ENCODE measurements at regions not wholly inside any gene's neighbourhood (a gene's known extent, or its start where the extent isn't known, plus 50 kb on each side); places are given as distances from the start of the nearest gene placed in this dataset.

DNA sequence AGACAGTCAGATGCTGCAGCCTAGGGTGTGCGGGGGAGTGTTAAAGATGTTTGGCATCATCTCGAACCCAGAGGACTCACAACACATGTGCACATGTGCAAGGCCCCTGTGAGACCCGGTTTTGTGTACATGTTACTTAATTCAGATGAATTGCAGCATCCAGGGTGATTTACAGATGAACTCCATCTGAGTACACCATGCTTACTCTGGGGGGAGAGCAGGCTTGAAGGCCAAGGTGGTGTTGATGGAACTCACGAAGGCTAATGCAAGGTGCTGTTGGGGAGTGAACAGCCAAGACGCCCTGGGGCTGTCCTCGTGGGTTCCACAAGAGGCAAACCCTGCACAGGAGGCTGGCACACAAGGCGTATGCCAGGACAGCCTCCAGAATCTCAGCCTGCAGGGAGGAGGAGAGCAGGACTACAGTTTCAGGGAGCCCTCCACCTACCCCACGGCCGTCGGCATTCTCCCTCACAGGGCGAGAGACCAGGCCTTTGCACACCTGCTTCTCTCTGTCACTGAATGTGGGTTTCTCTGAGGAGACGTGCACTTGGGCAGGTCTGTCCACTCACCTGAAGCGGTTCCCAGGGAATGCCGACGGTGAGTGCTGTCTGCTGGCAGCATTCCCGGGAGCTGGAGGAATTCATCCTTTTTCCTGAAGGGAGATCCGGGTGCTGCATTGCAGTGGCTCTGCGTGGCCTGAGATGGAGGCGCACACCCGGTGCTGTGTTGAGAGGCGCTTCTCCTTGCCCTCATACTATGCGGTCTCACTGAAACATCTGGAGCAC is 178.5 kb upstream of the RNF32 start:
- WGBS = 59% methylated on average over 22 of the region's 22 CpGs
- Histone ChIP-seq H3K36me3 (no peaks in the 10 kb centered on the region), H3K4me1 (replicated peaks) (peaks cover 19% of the 10 kb centered on the region), H3K9me3 (no peaks in the 10 kb centered on the region), H3K27me3 (replicated peaks; ENCODE audit: insufficient read depth) (no peaks in the 10 kb centered on the region), H3K4me3 (no peak overlapping the region), H3K27ac (no peak overlapping the region)
- TF ChIP-seq, protein P1, sequence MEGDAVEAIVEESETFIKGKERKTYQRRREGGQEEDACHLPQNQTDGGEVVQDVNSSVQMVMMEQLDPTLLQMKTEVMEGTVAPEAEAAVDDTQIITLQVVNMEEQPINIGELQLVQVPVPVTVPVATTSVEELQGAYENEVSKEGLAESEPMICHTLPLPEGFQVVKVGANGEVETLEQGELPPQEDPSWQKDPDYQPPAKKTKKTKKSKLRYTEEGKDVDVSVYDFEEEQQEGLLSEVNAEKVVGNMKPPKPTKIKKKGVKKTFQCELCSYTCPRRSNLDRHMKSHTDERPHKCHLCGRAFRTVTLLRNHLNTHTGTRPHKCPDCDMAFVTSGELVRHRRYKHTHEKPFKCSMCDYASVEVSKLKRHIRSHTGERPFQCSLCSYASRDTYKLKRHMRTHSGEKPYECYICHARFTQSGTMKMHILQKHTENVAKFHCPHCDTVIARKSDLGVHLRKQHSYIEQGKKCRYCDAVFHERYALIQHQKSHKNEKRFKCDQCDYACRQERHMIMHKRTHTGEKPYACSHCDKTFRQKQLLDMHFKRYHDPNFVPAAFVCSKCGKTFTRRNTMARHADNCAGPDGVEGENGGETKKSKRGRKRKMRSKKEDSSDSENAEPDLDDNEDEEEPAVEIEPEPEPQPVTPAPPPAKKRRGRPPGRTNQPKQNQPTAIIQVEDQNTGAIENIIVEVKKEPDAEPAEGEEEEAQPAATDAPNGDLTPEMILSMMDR (IDR thresholded peaks at IDR 0.05) = no peak
- peak; percentile 48 for DNase-seq (ENCODE audit: low spot score)
- intact Hi-C loops (cut with DNase I) = loop anchor here (10.0 kb wide), 1 partner anchor 647 kb away; the partner anchor contains the start of gene SHH

DNA sequence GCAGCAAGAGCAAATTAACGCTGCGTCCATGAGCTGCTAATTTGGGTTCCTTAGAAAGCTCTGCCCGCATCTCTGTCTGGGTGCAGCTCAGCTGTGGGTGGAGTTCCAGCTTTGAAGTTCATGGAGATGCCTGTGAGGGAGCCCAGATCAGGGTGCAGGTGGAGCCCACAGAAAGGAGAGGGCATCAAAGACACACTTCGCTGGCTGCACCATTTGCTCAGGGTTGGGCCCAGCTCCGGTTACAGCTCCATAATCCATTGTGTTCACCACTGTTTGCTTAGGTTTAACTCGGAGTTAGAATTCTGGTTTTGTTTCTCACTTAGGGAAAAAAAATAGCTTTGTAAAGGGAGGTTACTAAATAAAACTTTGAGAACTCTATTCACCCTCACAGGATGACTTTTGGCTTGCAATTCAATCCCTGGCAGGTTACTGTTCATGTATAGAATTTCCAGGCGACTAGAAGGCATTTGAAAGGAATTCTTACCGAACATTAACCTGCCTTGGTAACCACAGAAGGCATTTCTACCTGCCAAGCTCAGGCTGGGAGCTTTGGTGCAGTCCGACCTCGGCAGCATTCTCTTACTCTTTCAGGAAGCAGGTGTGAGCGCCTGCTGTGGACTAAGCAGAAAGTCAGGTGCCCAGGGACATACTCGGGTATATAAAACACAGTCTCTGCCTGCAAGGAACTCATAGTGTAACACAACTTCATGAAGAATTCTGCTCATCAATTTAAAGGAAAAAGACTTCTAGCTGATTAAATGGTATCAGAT is 179.5 kb upstream of the RNF32 start:
- H3K27ac ChIP-seq = peak overlapping the region in 1 of 2 donors; percentile 67
- peak; percentile 51 for DNase-seq (ENCODE audit: low spot score)
- WGBS = 32% methylated on average over 12 of the region's 12 CpGs

DNA sequence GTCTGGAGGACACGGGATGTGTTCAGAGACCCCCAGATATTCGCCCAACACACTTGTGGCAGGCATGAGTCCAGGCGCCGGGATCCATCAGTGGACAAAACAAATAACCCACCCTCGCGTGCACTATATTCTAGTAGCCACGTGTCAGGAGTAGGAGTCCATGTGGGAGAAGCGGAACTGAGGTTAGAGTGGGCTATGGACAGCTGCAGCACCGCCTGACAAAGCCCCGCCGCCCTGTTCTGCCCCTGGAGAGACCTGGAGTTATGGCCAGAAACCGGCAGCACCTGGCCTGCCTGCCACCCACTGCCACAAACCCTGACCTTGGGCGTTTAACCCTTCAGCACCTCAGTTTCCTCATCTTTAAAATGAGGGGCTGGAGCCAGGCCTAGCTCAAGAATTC is 181.0 kb upstream of the RNF32 start:
- no peaks in the 10 kb centered on the region for H3K36me3 ChIP-seq
- no peaks in the 10 kb centered on the region for H3K9me3 ChIP-seq
- 92% methylated on average over 13 of the region's 13 CpGs for WGBS
- intact Hi-C loops (cut with DNase I) = no loop called here
- TF ChIP-seq POLR2A (IDR thresholded peaks at IDR 0.05) (no peak), POLR2AphosphoS5 (IDR thresholded peaks at IDR 0.05) (no peak)
- TF ChIP-seq, protein P1 (IDR thresholded peaks at IDR 0.05) = no peak
- DNase-seq (ENCODE audit: low spot score) = no peak
- no peak overlapping the region for H3K4me3 ChIP-seq
- H3K27me3 ChIP-seq (replicated peaks; ENCODE audit: insufficient read depth) = no peaks in the 10 kb centered on the region
- peaks cover 19% of the 10 kb centered on the region for H3K4me1 ChIP-seq (replicated peaks)
- no peak overlapping the region for H3K27ac ChIP-seq

More for the DNA sequence above, 179.5 kb upstream of the RNF32 start:
- H3K4me1 ChIP-seq (replicated peaks) = peaks cover 19% of the 10 kb centered on the region
- no peaks in the 10 kb centered on the region for H3K27me3 ChIP-seq (replicated peaks; ENCODE audit: insufficient read depth)
- no peaks in the 10 kb centered on the region for H3K36me3 ChIP-seq
- no peak for TF ChIP-seq POLR2A (IDR thresholded peaks at IDR 0.05)
- no peak for TF ChIP-seq POLR2AphosphoS5 (IDR thresholded peaks at IDR 0.05)
- TF ChIP-seq, protein P1 (IDR thresholded peaks at IDR 0.05) = no peak
- intact Hi-C loops (cut with DNase I) = loop anchor here (10.0 kb wide), 1 partner anchor 646 kb away; the partner anchor contains the start of gene SHH
- no peaks in the 10 kb centered on the region for H3K9me3 ChIP-seq
- no peak overlapping the region for H3K4me3 ChIP-seq

DNA sequence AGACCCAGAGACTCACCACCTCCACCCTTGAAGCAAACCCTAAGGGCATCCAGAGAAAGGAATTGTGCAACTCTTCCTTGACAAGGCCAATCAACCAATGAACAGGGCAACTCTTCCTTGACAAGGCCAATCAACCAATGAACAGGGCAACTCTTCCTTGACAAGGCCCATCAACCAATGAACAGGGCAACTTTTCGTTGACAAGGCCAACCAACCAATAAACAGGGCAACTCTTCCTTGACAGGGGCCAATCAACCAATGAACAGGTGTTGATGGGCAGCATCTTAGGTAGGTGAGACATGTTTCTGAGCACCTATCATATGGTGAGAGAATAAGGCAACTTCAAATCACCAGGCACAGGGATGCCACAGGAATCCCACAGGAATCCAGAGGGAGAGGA is 181.5 kb upstream of the RNF32 start:
- intact Hi-C loops (cut with DNase I) = no loop called here
- TF ChIP-seq POLR2AphosphoS5 (IDR thresholded peaks at IDR 0.05) (no peak), POLR2A (IDR thresholded peaks at IDR 0.05) (no peak)
- TF ChIP-seq, protein P1 (IDR thresholded peaks at IDR 0.05) = no peak
- Histone ChIP-seq H3K27ac (no peak overlapping the region), H3K4me3 (no peak overlapping the region), H3K36me3 (no peaks in the 10 kb centered on the region), H3K4me1 (replicated peaks) (peaks cover 19% of the 10 kb centered on the region), H3K9me3 (no peaks in the 10 kb centered on the region), H3K27me3 (replicated peaks; ENCODE audit: insufficient read depth) (no peaks in the 10 kb centered on the region)
- WGBS = 95% methylated on average over 1 of the region's 1 CpG
- DNase-seq (ENCODE audit: low spot score) = no peak
